ENCODE measurements at regions not wholly inside any gene's neighbourhood (a gene's known extent, or its start where the extent isn't known, plus 50 kb on each side); places are given as distances from the start of the nearest gene placed in this dataset.

GRCh38 chr10:105745596-105746148 lies 1104.6 kb downstream of the SORCS3 start:
- ATAC-seq (ENCODE audit: low read depth) = no peak
- Mint-ChIP-seq H3K4me3 (no peak overlapping the region), H3K27me3 (no peaks in the 10 kb centered on the region), H3K9me3 (ENCODE audit: insufficient read depth) (no peaks in the 10 kb centered on the region), H3K4me1 (no peaks in the 10 kb centered on the region), H3K27ac (no peak overlapping the region)
- H3K27ac ChIP-seq (ENCODE audit: low read length in 2 of 2) = no peak overlapping the region
- H3K36me3 ChIP-seq (replicated peaks in 1 of 2; ENCODE audit: control extremely low read depth in 1 of 2, control insufficient read depth in 1 of 2, extremely low read depth in 1 of 2, insufficient read depth in 2 of 2, low read length in 1 of 2) = no peaks in the 10 kb centered on the region
- no peak overlapping the region for H3K9ac ChIP-seq (ENCODE audit: low read length)
- WGBS (ENCODE audit: insufficient coverage) = 79% methylated on average over 3 of the region's 6 CpGs
- no peaks in the 10 kb centered on the region for H4K20me1 ChIP-seq (ENCODE audit: control insufficient read depth, insufficient read depth, low read length, poor library complexity, severe bottlenecking)
- no peak for DNase-seq
- ChIA-PET CTCF (no interaction called here), POLR2A (no interaction called here)
- no peaks in the 10 kb centered on the region for H3K9me3 ChIP-seq (ENCODE audit: control extremely low read depth in 1 of 3, control insufficient read depth in 2 of 3, insufficient read depth in 1 of 3, low read length in 2 of 3)
- no peaks in the 10 kb centered on the region for H3K4me1 ChIP-seq (ENCODE audit: control insufficient read depth in 2 of 2, insufficient read depth in 2 of 2, low read length in 2 of 2)
- no peak overlapping the region for H3K4me2 ChIP-seq (replicated peaks; ENCODE audit: low read depth, low read length, poor library complexity, severe bottlenecking)
- TF ChIP-seq EZH2 (IDR thresholded peaks at IDR 0.05; ENCODE audit: borderline replicate concordance, insufficient read depth, low read depth, low read length, poor library complexity, severe bottlenecking) = no peak
- no peak for TF ChIP-seq CTCF (IDR thresholded peaks at IDR 0.05)
- H3K4me3 ChIP-seq (ENCODE audit: control extremely low read depth in 1 of 5, extremely low read depth in 1 of 5, insufficient read depth in 1 of 5, low read depth in 2 of 5, low read length in 4 of 5) = no peak overlapping the region
- no peaks in the 10 kb centered on the region for H3K79me2 ChIP-seq (ENCODE audit: control insufficient read depth, insufficient read depth, low read length)
- H2AFZ ChIP-seq (ENCODE audit: insufficient read depth, low read depth, low read length, poor library complexity, severe bottlenecking) = no peak overlapping the region
- intact Hi-C loops (cut with micrococcal nuclease) = no loop called here
- no peaks in the 10 kb centered on the region for H3K27me3 ChIP-seq (replicated peaks in 1 of 4; ENCODE audit: control extremely low read depth in 1 of 4, control insufficient read depth in 3 of 4, insufficient read depth in 4 of 4, low read length in 3 of 4)

DNA sequence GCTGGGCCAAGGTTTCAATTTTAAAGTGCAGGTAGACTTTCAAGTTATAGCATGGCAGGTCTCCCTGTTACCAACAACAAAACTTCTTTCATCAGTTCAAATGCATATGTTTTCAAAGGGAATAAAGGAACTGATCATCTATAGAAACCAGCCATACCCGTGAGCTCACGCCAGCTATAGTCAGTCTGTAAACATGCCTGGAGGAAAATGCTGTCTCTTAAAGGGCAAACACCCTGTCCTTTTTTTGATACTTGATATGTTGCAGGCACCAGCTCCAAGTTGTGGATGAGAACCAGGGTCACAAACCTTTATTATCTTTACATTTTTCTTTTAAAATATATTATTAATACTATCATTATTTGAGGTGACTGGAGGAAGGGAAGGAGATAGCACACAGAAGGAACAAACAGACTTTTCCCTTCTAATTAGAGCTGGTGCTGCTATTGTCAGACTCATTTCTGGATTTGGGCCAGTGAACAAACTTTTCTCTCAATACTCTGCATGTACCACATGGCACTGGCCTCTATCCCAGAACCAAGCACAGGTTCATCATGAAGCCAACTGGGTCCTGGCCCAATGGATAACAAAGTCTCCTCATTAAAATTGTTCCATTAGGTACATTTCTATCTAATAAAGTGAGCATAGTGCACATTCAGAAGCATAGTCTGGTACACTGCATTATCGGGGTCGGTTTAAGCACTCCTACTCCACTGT lies 1102.4 kb downstream of the SORCS3 start:
- H3K4me2 ChIP-seq (replicated peaks; ENCODE audit: low read depth, low read length, poor library complexity, severe bottlenecking) = no peak overlapping the region
- no peak overlapping the region for H3K4me3 Mint-ChIP-seq
- H3K4me1 Mint-ChIP-seq = no peaks in the 10 kb centered on the region
- no peaks in the 10 kb centered on the region for H3K9me3 Mint-ChIP-seq (ENCODE audit: insufficient read depth)
- ChIA-PET CTCF (no interaction called here), POLR2A (no interaction called here)
- H2AFZ ChIP-seq (ENCODE audit: insufficient read depth, low read depth, low read length, poor library complexity, severe bottlenecking) = no peak overlapping the region
- no peak overlapping the region for H3K27ac Mint-ChIP-seq
- DNase-seq (no peak), ATAC-seq (ENCODE audit: low read depth) (no peak)
- no CpG with 5 or more reads among the region's 4 CpGs for WGBS (ENCODE audit: insufficient coverage)
- no peaks in the 10 kb centered on the region for H4K20me1 ChIP-seq (ENCODE audit: control insufficient read depth, insufficient read depth, low read length, poor library complexity, severe bottlenecking)
- no peak overlapping the region for H3K27ac ChIP-seq (ENCODE audit: low read length in 2 of 2)
- H3K4me3 ChIP-seq (ENCODE audit: control extremely low read depth in 1 of 5, extremely low read depth in 1 of 5, insufficient read depth in 1 of 5, low read depth in 2 of 5, low read length in 4 of 5) = no peak overlapping the region
- H3K27me3 ChIP-seq (replicated peaks in 1 of 4; ENCODE audit: control extremely low read depth in 1 of 4, control insufficient read depth in 3 of 4, insufficient read depth in 4 of 4, low read length in 3 of 4) = no peaks in the 10 kb centered on the region
- intact Hi-C loops (cut with micrococcal nuclease) = no loop called here
- TF ChIP-seq CTCF (IDR thresholded peaks at IDR 0.05) (no peak), EZH2 (IDR thresholded peaks at IDR 0.05; ENCODE audit: borderline replicate concordance, insufficient read depth, low read depth, low read length, poor library complexity, severe bottlenecking) (no peak)
- no peak overlapping the region for H3K9ac ChIP-seq (ENCODE audit: low read length)
- no peaks in the 10 kb centered on the region for H3K27me3 Mint-ChIP-seq
- no peaks in the 10 kb centered on the region for H3K9me3 ChIP-seq (ENCODE audit: control extremely low read depth in 1 of 3, control insufficient read depth in 2 of 3, insufficient read depth in 1 of 3, low read length in 2 of 3)
- no peaks in the 10 kb centered on the region for H3K79me2 ChIP-seq (ENCODE audit: control insufficient read depth, insufficient read depth, low read length)
- H3K36me3 ChIP-seq (replicated peaks in 1 of 2; ENCODE audit: control extremely low read depth in 1 of 2, control insufficient read depth in 1 of 2, extremely low read depth in 1 of 2, insufficient read depth in 2 of 2, low read length in 1 of 2) = no peaks in the 10 kb centered on the region
- H3K4me1 ChIP-seq (ENCODE audit: control insufficient read depth in 2 of 2, insufficient read depth in 2 of 2, low read length in 2 of 2) = no peaks in the 10 kb centered on the region

Measured in B cell (primary cell).